Suprapubic skin (tissue), 4 donors: ENCODE measurements at regions not wholly inside any gene's neighbourhood (a gene's known extent, or its start where the extent isn't known, plus 50 kb on each side); places are given as distances from the start of the nearest gene placed in this dataset.

Experiments used
- DNase-seq, 2 donors: peaks; one replicate each; pipeline ENCODE4 v3.0.0-alpha.2; 2019; ENCODE audit warnings: low spot score in 2 of 2
- H3K27ac ChIP-seq: fragments of 200-600 bp; sonication (generic); one replicate; pipeline ENCODE4 v1.5.1; 2019
- H3K27me3 ChIP-seq: fragments of 200-600 bp; sonication (generic); one replicate; pipeline ENCODE4 v1.5.1; 2019
- H3K36me3 ChIP-seq: fragments of 200-600 bp; sonication (generic); one replicate; pipeline ENCODE4 v1.5.1; 2019
- H3K4me1 ChIP-seq: fragments of 200-600 bp; sonication (generic); one replicate; pipeline ENCODE4 v1.5.1; 2019
- H3K4me3 ChIP-seq: fragments of 200-600 bp; sonication (generic); one replicate; pipeline ENCODE4 v1.5.1; 2019; ENCODE audit warnings: mild to moderate bottlenecking
- H3K9me3 ChIP-seq: fragments of 200-600 bp; sonication (generic); one replicate; pipeline ENCODE4 v1.5.1; 2019
- EP300 ChIP-seq: sonication (generic); formaldehyde crosslinking; IDR thresholded peaks from one replicate; pipeline ENCODE4 v1.6.1; 2017; ENCODE audit warnings: antibody characterized with exemption
- POLR2A ChIP-seq, 2 donors: fragments of 450-650 bp; IDR thresholded peaks; one replicate each; pipeline ENCODE4 v1.6.1; 2017; ENCODE audit warnings: antibody characterized with exemption in 2 of 2, mild to moderate bottlenecking in 2 of 2, moderate library complexity in 2 of 2
- POLR2AphosphoS5 ChIP-seq, 3 donors: sonication (generic); formaldehyde crosslinking; IDR thresholded peaks; one replicate each; pipeline ENCODE4 v1.6.1; 2017; ENCODE audit warnings: antibody characterized with exemption in 3 of 3
- WGBS: methylation state at CpG from one replicate; pipeline ENCODE4 v1.1.5; 2018; 5-methylcytosine and 5-hydroxymethylcytosine counted together
- TF ChIP-seq, protein P1 (sequence below), 2 donors: fragments of 200-600 bp in 1 of 2; fragments of 450-650 bp in 1 of 2; sonication (generic) in 1 of 2; IDR thresholded peaks; one replicate each; pipeline ENCODE4 v1.5.1; 2016 to 2019; ENCODE audit warnings: antibody characterized with exemption in 2 of 2, mild to moderate bottlenecking in 1 of 2, moderate library complexity in 1 of 2

DNA sequence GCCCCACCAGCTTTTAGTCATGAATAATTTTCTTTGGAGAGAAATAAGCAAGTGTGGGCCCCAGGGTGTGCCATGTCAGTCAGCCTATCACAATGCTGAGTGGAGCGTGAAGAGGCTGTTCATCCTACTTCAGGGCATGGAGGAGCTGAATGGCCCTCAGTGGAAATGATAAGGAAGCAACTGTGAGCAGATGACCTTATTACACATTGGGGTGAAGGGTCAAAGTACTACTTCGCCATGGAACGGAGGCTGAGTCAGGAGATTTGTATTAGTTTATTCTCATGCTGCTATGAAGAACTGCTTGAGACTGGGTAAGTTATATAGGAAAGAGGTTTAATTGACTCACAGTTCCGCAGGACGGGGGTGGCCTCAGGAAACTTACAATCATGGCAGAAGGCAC is 231.0 kb upstream of the ADAMTS16 start:
- WGBS: 82% methylated on average over 5 of the region's 5 CpGs
- no peaks in the 10 kb centered on the region for H3K9me3 ChIP-seq
- H3K27ac ChIP-seq: no peak overlapping the region
- no peak for DNase-seq
- H3K4me3 ChIP-seq: no peak overlapping the region
- TF ChIP-seq POLR2A (IDR thresholded peaks at IDR 0.05): no peak
- no peaks in the 10 kb centered on the region for H3K36me3 ChIP-seq
- peaks cover 14% of the 10 kb centered on the region for H3K4me1 ChIP-seq
- no peaks in the 10 kb centered on the region for H3K27me3 ChIP-seq

DNA sequence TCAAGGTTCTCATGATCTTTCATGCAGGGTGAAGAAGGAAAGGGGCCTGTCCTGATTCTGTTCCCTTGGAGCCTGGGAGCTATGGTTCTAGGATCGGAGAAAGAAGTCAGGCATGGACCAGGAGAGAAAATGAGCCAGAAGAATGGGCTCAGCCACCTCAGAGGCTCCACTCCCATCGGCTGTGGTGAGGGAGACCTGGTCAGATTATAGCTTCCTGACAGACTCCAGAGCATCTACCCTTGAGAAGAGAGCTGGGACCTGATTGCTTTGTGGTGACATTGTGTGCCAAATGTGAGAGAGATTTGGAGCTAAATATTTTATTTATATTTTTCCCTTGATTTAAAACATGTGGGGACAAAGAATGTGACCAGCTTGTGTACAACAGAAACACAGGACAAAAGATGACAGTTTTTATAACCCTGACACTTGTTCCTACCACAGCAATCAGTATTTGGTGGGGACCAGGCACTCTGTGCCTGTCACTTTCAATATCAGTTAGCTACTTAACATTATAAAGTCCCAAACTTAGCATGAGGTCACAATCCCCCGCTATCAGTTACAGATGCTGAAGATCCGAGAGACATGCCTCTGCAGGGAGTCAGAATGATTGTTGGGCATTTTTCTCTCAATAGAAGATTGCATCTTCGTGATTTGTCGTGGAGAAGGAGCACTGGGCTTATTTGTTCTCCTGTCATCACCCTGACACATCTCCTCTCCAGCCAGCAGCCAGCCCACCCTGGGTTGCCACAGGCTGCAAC is 228.3 kb upstream of the ADAMTS16 start:
- no peak for DNase-seq
- Histone ChIP-seq H3K4me3 (no peak overlapping the region), H3K36me3 (no peaks in the 10 kb centered on the region), H3K4me1 (peaks cover 8% of the 10 kb centered on the region), H3K9me3 (no peaks in the 10 kb centered on the region), H3K27me3 (no peaks in the 10 kb centered on the region), H3K27ac (no peak overlapping the region)
- TF ChIP-seq, protein P1, sequence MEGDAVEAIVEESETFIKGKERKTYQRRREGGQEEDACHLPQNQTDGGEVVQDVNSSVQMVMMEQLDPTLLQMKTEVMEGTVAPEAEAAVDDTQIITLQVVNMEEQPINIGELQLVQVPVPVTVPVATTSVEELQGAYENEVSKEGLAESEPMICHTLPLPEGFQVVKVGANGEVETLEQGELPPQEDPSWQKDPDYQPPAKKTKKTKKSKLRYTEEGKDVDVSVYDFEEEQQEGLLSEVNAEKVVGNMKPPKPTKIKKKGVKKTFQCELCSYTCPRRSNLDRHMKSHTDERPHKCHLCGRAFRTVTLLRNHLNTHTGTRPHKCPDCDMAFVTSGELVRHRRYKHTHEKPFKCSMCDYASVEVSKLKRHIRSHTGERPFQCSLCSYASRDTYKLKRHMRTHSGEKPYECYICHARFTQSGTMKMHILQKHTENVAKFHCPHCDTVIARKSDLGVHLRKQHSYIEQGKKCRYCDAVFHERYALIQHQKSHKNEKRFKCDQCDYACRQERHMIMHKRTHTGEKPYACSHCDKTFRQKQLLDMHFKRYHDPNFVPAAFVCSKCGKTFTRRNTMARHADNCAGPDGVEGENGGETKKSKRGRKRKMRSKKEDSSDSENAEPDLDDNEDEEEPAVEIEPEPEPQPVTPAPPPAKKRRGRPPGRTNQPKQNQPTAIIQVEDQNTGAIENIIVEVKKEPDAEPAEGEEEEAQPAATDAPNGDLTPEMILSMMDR (IDR thresholded peaks at IDR 0.05): no peak
- TF ChIP-seq POLR2AphosphoS5 (IDR thresholded peaks at IDR 0.05): no peak
- TF ChIP-seq POLR2A (IDR thresholded peaks at IDR 0.05): no peak
- TF ChIP-seq EP300: no peak
- WGBS: 73% methylated on average over 6 of the region's 6 CpGs

DNA sequence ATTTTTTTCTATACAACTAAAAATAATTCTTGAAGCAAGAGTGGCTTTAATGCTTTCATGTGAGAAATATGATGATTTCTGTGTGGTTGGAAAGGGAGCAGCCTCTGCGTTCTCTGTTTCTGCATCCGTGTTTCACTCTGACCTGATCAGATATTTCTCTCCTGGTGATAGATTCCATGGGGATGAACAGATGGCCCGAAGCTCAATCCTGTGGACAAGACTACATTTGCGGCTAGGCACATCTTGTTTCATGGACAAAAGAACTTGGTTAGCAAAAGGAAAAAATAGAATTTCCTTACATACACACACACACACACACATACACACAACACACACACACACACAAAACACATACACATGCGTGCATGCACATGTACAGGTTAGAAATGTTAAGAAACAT is 218.2 kb upstream of the ADAMTS16 start:
- DNase-seq: no peak
- Histone ChIP-seq H3K4me1 (no peaks in the 10 kb centered on the region), H3K36me3 (no peaks in the 10 kb centered on the region), H3K4me3 (no peak overlapping the region), H3K9me3 (no peaks in the 10 kb centered on the region), H3K27ac (no peak overlapping the region), H3K27me3 (no peaks in the 10 kb centered on the region)
- no peak for TF ChIP-seq POLR2AphosphoS5 (IDR thresholded peaks at IDR 0.05)
- TF ChIP-seq, protein P1 (IDR thresholded peaks at IDR 0.05): no peak
- no peak for TF ChIP-seq POLR2A (IDR thresholded peaks at IDR 0.05)
- TF ChIP-seq EP300: no peak
- 78% methylated on average over 5 of the region's 5 CpGs for WGBS

DNA sequence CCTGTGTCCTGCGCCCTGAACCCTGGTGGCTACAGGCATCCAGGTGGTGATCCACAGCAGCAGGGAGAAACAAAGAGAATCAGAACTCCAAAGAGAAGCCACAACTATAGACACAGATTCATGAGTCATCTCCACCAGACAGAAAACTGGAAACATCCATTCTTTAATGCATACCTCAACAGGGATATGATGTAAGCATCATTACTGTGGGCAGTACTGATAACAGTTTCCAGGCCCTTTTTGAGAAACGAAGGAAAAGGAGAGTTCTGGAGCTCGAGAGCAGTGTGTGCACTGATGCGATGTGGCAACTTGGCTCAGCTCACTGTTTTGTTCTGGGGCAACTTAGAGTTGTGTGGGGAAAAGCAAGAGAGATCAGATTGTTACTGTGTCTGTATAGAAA is 215.6 kb upstream of the ADAMTS16 start:
- TF ChIP-seq, protein P1 (IDR thresholded peaks at IDR 0.05): no peak
- TF ChIP-seq POLR2AphosphoS5 (IDR thresholded peaks at IDR 0.05) (no peak), EP300 (no peak), POLR2A (IDR thresholded peaks at IDR 0.05) (no peak)
- Histone ChIP-seq H3K36me3 (no peaks in the 10 kb centered on the region), H3K4me3 (no peak overlapping the region), H3K4me1 (no peaks in the 10 kb centered on the region), H3K9me3 (no peaks in the 10 kb centered on the region), H3K27me3 (no peaks in the 10 kb centered on the region), H3K27ac (no peak overlapping the region)
- 83% methylated on average over 4 of the region's 4 CpGs for WGBS
- no peak for DNase-seq

DNA sequence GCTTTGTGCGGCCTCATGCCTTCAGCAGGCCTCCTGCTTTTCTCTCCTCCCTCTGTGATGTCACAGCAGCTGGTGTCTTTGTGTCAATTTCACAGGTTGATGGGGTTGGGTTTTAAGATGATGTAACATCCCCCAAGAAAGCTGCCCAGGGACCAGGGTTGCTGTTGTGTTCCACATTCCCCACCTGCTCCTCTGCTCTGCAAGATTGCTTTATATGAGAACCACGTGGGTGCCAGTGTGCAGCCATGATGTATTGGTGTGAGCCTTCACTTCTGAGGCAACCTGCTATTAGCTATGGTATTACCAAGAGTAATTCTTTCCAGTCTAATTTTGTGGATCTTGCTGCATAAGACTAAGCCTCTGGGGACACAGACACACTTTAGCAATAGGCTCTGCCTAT is 213.0 kb upstream of the ADAMTS16 start:
- TF ChIP-seq EP300: no peak
- no peak for TF ChIP-seq POLR2A (IDR thresholded peaks at IDR 0.05)
- TF ChIP-seq, protein P1 (IDR thresholded peaks at IDR 0.05): no peak
- no peak for TF ChIP-seq POLR2AphosphoS5 (IDR thresholded peaks at IDR 0.05)
- Histone ChIP-seq H3K27me3 (no peaks in the 10 kb centered on the region), H3K4me1 (no peaks in the 10 kb centered on the region), H3K4me3 (no peak overlapping the region), H3K36me3 (no peaks in the 10 kb centered on the region), H3K9me3 (no peaks in the 10 kb centered on the region), H3K27ac (no peak overlapping the region)
- 100% methylated on average over 1 of the region's 2 CpGs for WGBS
- no peak for DNase-seq

DNA sequence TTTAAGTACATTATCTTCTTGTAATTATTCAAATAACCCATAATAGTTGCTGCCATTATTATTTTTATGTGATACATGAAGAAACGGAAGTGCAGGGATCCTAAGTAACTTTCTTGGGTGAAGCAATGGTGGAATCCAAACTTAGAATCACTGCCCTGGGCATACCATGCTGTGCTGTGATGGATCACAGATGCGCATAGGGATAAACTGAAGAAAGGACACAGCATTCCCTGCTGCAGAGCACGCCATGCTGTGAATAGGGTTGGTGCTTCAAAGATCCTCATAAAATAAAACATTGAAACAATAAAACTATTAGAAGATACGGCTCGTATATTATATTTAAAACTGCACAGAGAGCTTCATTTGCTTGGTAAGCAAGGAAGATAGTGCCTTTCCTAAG is 211.7 kb upstream of the ADAMTS16 start:
- Histone ChIP-seq H3K4me3 (no peak overlapping the region), H3K36me3 (no peaks in the 10 kb centered on the region), H3K9me3 (no peaks in the 10 kb centered on the region), H3K27me3 (no peaks in the 10 kb centered on the region), H3K27ac (no peak overlapping the region), H3K4me1 (no peaks in the 10 kb centered on the region)
- 91% methylated on average over 5 of the region's 5 CpGs for WGBS
- no peak for DNase-seq
- no peak for TF ChIP-seq POLR2A (IDR thresholded peaks at IDR 0.05)
- no peak for TF ChIP-seq POLR2AphosphoS5 (IDR thresholded peaks at IDR 0.05)
